CD4-positive, alpha-beta T cell treated with Interleukin-1 beta for 1 hour (primary cell): ENCODE measurements at regions not wholly inside any gene's neighbourhood (a gene's known extent, or its start where the extent isn't known, plus 50 kb on each side); places are given as distances from the start of the nearest gene placed in this dataset.

Experiments
- DNase-seq, 2 donors: peaks; one replicate each; pipeline ENCODE4 v3.0.0-alpha.2; 2020 to 2022

- no peak for DNase-seq
Measured at GRCh38 chr1:8267307-8267706, 50.6 kb upstream of the SLC45A1 start.

- DNase-seq = no peak
Measured at GRCh38 chr1:8266436-8267165, 51.3 kb upstream of the SLC45A1 start.

GRCh38 chr1:8263791-8264190 is 54.1 kb upstream of the SLC45A1 start:
- no peak for DNase-seq

- DNase-seq = no peak
Measured at GRCh38 chr1:8261398-8261762, 56.5 kb upstream of the SLC45A1 start.

- DNase-seq = no peak
Measured at GRCh38 chr1:8259498-8260290, 58.2 kb upstream of the SLC45A1 start.

GRCh38 chr1:8257621-8258020 is 60.3 kb upstream of the SLC45A1 start:
- DNase-seq = no peak

- DNase-seq = no peak
Measured at GRCh38 chr1:8256321-8256720, 61.6 kb upstream of the SLC45A1 start.

GRCh38 chr1:8255712-8256111 is 62.2 kb upstream of the SLC45A1 start:
- no peak for DNase-seq

- no peak for DNase-seq
Measured at GRCh38 chr1:8252266-8252951, 65.5 kb upstream of the SLC45A1 start.

- DNase-seq = no peak
Measured at GRCh38 chr1:8251635-8252034, 66.3 kb upstream of the SLC45A1 start.

GRCh38 chr1:8249838-8250237 is 68.1 kb upstream of the SLC45A1 start:
- no peak for DNase-seq

GRCh38 chr1:8247811-8248436 is 70.0 kb upstream of the SLC45A1 start:
- no peak for DNase-seq

GRCh38 chr1:8244304-8244703 is 73.6 kb upstream of the SLC45A1 start:
- DNase-seq = no peak

GRCh38 chr1:8242498-8242897 is 75.4 kb upstream of the SLC45A1 start:
- no peak for DNase-seq

GRCh38 chr1:8241417-8242014 is 76.4 kb upstream of the SLC45A1 start:
- no peak for DNase-seq

- no peak for DNase-seq
Measured at GRCh38 chr1:8239306-8240023, 78.4 kb upstream of the SLC45A1 start.

- no peak for DNase-seq
Measured at GRCh38 chr1:8239039-8239305, 78.9 kb upstream of the SLC45A1 start.

- no peak for DNase-seq
Measured at GRCh38 chr1:8238141-8239038, 79.5 kb upstream of the SLC45A1 start.

GRCh38 chr1:8232036-8232757 is 85.7 kb upstream of the SLC45A1 start:
- no peak for DNase-seq

- DNase-seq = no peak
Measured at GRCh38 chr1:8230292-8230621, 87.7 kb upstream of the SLC45A1 start.

GRCh38 chr1:8228253-8228652 is 89.7 kb upstream of the SLC45A1 start:
- DNase-seq = no peak
